Hepatocyte (in vitro differentiated cells): ENCODE measurements at regions not wholly inside any gene's neighbourhood (a gene's known extent, or its start where the extent isn't known, plus 50 kb on each side); places are given as distances from the start of the nearest gene placed in this dataset.

Source experiments
- DNase-seq: peaks from one replicate; pipeline ENCODE4 v3.0.0-alpha.2; 2016; ENCODE audit warnings: low spot score
- H2AFZ ChIP-seq: fragments of 200-600 bp; sonication (generic); 2 replicates; pipeline ENCODE4 v1.6.0; 2016; ENCODE audit warnings: antibody characterized with exemption, mild to moderate bottlenecking
- H3K27ac ChIP-seq: fragments of 200-600 bp; sonication (generic); 2 replicates; pipeline ENCODE4 v1.5.1; 2016; ENCODE audit warnings: mild to moderate bottlenecking
- H3K27me3 ChIP-seq: fragments of 200-600 bp; sonication (generic); 2 replicates; pipeline ENCODE4 v1.6.1; 2016
- H3K36me3 ChIP-seq: fragments of 200-600 bp; sonication (generic); replicated peaks from 2 replicates; pipeline ENCODE4 v1.5.1; 2016; ENCODE audit warnings: low read depth; ENCODE audit not compliant: insufficient read depth
- H3K4me1 ChIP-seq: fragments of 200-600 bp; sonication (generic); 2 replicates; pipeline ENCODE4 v1.5.1; 2016; ENCODE audit warnings: mild to moderate bottlenecking, moderate library complexity; ENCODE audit not compliant: insufficient read depth
- H3K4me2 ChIP-seq: fragments of 200-600 bp; sonication (generic); 2 replicates; pipeline ENCODE4 v1.6.0; 2016
- H3K4me3 ChIP-seq: fragments of 200-600 bp; sonication (generic); 2 replicates; pipeline ENCODE4 v1.5.1; 2016; ENCODE audit warnings: mild to moderate bottlenecking
- H3K79me2 ChIP-seq: fragments of 200-600 bp; sonication (generic); 2 replicates; pipeline ENCODE4 v1.6.0; 2017; ENCODE audit warnings: mild to moderate bottlenecking
- H3K9me2 ChIP-seq: fragments of 200-600 bp; sonication (generic); replicated peaks from 2 replicates; pipeline ENCODE4 v1.6.0; 2017; ENCODE audit warnings: mild to moderate bottlenecking; ENCODE audit not compliant: insufficient read depth
- H3K9me3 ChIP-seq: fragments of 200-600 bp; sonication (generic); 2 replicates; pipeline ENCODE4 v1.5.1; 2016; ENCODE audit warnings: low read depth, mild to moderate bottlenecking
- H4K20me1 ChIP-seq: fragments of 200-600 bp; sonication (generic); 2 replicates; pipeline ENCODE4 v1.6.0; 2016; ENCODE audit warnings: mild to moderate bottlenecking; ENCODE audit not compliant: insufficient read depth, poor library complexity, severe bottlenecking
- EZH2 ChIP-seq: fragments of 200-600 bp; sonication (generic); IDR thresholded peaks from 2 replicates; pipeline ENCODE4 v1.6.1; 2016; ENCODE audit warnings: antibody characterized with exemption, mild to moderate bottlenecking, borderline replicate concordance
- EZH2phosphoT487 ChIP-seq: fragments of 200-600 bp; sonication (generic); IDR thresholded peaks from one replicate; pipeline ENCODE4 v1.6.1; 2018; ENCODE audit warnings: antibody characterized with exemption, mild to moderate bottlenecking, low read depth, moderate library complexity; ENCODE audit not compliant: unreplicated experiment, severe bottlenecking
- WGBS: methylation state at CpG from one replicate; pipeline ENCODE4 v1.1.6; 2016; ENCODE audit warnings: low lambda C conversion rate; ENCODE audit errors: missing lambda C conversion rate; 5-methylcytosine and 5-hydroxymethylcytosine counted together
- TF ChIP-seq, protein P1 (sequence below): fragments of 200-600 bp; sonication (generic); IDR thresholded peaks from 2 replicates; pipeline ENCODE4 v1.5.1; 2016; ENCODE audit warnings: antibody characterized with exemption, mild to moderate bottlenecking; ENCODE audit not compliant: poor library complexity

DNA sequence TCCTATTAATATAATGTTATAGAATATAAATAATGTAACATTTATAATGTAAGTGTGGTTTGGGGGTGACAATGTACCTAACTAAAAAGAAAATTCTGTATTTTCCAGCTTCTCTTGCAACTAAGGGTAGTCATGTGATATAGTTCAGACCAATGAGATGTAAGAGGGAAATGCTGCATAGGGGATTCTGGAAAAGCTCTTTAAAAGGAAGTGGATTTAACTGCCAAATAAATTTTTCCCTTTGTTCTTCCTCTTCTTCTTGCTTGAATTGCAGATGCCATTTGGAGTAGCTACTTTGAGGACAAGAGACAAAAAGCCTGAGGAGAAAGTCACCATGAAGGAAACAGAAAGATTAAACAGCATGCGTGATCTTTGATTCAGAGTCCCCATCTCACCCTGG, 194.3 kb downstream of the PTEN start:
- Histone ChIP-seq H3K4me3 (no peak overlapping the region), H3K9me3 (no peaks in the 10 kb centered on the region), H3K4me2 (no peak overlapping the region), H3K27me3 (no peaks in the 10 kb centered on the region), H3K36me3 (no peaks in the 10 kb centered on the region), H4K20me1 (no peaks in the 10 kb centered on the region), H2AFZ (no peak overlapping the region), H3K9me2 (no peaks in the 10 kb centered on the region), H3K79me2 (no peaks in the 10 kb centered on the region), H3K4me1 (peaks cover 6% of the 10 kb centered on the region), H3K27ac (no peak overlapping the region)
- TF ChIP-seq EZH2 (no peak), EZH2phosphoT487 (no peak)
- TF ChIP-seq, protein P1, sequence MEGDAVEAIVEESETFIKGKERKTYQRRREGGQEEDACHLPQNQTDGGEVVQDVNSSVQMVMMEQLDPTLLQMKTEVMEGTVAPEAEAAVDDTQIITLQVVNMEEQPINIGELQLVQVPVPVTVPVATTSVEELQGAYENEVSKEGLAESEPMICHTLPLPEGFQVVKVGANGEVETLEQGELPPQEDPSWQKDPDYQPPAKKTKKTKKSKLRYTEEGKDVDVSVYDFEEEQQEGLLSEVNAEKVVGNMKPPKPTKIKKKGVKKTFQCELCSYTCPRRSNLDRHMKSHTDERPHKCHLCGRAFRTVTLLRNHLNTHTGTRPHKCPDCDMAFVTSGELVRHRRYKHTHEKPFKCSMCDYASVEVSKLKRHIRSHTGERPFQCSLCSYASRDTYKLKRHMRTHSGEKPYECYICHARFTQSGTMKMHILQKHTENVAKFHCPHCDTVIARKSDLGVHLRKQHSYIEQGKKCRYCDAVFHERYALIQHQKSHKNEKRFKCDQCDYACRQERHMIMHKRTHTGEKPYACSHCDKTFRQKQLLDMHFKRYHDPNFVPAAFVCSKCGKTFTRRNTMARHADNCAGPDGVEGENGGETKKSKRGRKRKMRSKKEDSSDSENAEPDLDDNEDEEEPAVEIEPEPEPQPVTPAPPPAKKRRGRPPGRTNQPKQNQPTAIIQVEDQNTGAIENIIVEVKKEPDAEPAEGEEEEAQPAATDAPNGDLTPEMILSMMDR = no peak
- DNase-seq = no peak
- WGBS = 91% methylated on average over 1 of the region's 1 CpG

DNA sequence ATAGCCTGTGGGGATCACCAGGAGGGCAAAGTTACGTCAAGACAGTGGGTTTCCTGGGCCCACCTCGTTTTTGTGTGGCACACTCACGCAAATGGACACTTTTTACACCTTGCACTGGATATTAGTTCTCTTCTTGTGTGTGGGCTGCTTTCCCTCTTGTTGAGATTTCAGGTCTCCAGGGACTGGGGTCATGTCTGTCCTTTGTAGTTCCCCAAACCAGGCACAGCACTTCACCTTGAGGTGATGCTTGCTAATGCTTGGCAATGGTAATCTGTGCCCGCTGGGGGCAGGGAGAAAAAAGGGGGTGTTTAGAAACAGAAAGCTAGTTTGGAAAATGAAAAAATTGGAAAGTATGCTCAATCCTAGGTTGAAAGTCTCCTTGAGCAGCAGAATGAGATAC, 195.3 kb downstream of the PTEN start:
- DNase-seq = no peak
- Histone ChIP-seq H3K9me2 (no peaks in the 10 kb centered on the region), H3K4me2 (no peak overlapping the region), H3K27me3 (no peaks in the 10 kb centered on the region), H2AFZ (no peak overlapping the region), H4K20me1 (no peaks in the 10 kb centered on the region), H3K4me1 (peaks cover 16% of the 10 kb centered on the region), H3K4me3 (no peak overlapping the region), H3K9me3 (no peaks in the 10 kb centered on the region), H3K36me3 (no peaks in the 10 kb centered on the region), H3K27ac (no peak overlapping the region), H3K79me2 (no peaks in the 10 kb centered on the region)
- TF ChIP-seq, protein P1 = no peak
- 82% methylated on average over 4 of the region's 4 CpGs for WGBS

DNA sequence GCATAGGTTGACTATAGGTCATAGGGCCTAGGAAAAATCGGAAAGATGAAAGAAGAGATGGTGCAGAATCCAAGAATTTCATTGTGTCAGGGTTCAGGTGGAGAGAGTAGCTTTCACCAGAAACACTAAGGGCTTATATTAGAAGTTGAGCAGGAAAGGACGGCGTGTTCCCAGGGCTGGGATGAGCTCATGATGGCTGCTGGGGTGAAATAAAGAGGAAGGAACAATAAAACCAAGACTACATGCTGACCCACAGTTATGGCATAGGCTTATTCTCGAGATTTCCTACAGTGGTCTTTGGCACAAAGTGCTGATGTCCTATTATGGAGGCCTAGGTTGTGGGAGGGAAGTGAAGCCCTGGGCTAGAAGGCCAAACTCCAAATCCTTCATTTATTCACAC, 195.8 kb downstream of the PTEN start:
- WGBS = 57% methylated on average over 4 of the region's 4 CpGs
- no peak for TF ChIP-seq EZH2
- TF ChIP-seq, protein P1 = no peak

DNA sequence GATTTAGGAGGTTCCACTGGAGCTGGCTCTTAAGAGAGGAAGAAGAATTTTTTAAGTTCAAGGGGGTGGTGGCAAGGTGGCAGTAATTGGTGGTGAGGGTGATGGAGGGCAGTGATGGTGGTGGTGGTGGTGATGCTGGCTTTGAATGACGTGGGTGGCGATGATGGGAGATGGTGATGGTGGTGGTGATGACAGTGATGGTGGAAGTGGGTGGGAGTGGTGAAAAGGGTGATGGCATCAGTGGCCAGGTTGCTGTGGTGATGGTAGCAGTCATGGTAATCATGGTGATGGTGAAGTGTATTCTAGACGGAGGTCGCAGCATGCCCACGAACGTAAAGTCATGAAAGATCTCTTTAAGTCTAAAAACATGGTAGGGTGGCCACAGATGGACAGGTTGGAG, 197.3 kb downstream of the PTEN start:
- Histone ChIP-seq H3K36me3 (no peaks in the 10 kb centered on the region), H3K4me3 (no peak overlapping the region), H3K27me3 (no peaks in the 10 kb centered on the region), H4K20me1 (no peaks in the 10 kb centered on the region), H3K4me1 (peaks cover 21% of the 10 kb centered on the region), H3K9me3 (no peaks in the 10 kb centered on the region), H3K27ac (no peak overlapping the region), H2AFZ (no peak overlapping the region), H3K4me2 (no peak overlapping the region), H3K79me2 (no peaks in the 10 kb centered on the region), H3K9me2 (no peaks in the 10 kb centered on the region)
- DNase-seq = no peak
- WGBS = 100% methylated on average over 4 of the region's 6 CpGs
- TF ChIP-seq EZH2phosphoT487 = no peak
- no peak for TF ChIP-seq EZH2
- TF ChIP-seq, protein P1 = no peak

More for the DNA sequence above, 195.8 kb downstream of the PTEN start:
- no peaks in the 10 kb centered on the region for H3K9me3 ChIP-seq
- H3K4me1 ChIP-seq = peaks cover 21% of the 10 kb centered on the region
- H3K27ac ChIP-seq = no peak overlapping the region
- no peak for DNase-seq
- H3K79me2 ChIP-seq = no peaks in the 10 kb centered on the region
- no peaks in the 10 kb centered on the region for H4K20me1 ChIP-seq
- H3K27me3 ChIP-seq = no peaks in the 10 kb centered on the region
- no peaks in the 10 kb centered on the region for H3K36me3 ChIP-seq
- no peak overlapping the region for H2AFZ ChIP-seq
- no peak overlapping the region for H3K4me3 ChIP-seq
- no peak overlapping the region for H3K4me2 ChIP-seq
- no peaks in the 10 kb centered on the region for H3K9me2 ChIP-seq
